Vagina (tissue), 2 donors: ENCODE measurements at regions not wholly inside any gene's neighbourhood (a gene's known extent, or its start where the extent isn't known, plus 50 kb on each side); places are given as distances from the start of the nearest gene placed in this dataset.

ENCODE experiments used
- DNase-seq, 2 donors: peaks; one replicate each; pipeline ENCODE4 v3.0.0-alpha.2; 2017; ENCODE audit errors: extremely low spot score in 2 of 2
- H3K27ac ChIP-seq: fragments of 200-600 bp; sonication (generic); one replicate; pipeline ENCODE4 v1.5.1; 2019
- H3K27me3 ChIP-seq: fragments of 200-600 bp; sonication (generic); one replicate; pipeline ENCODE4 v1.5.1; 2019
- H3K36me3 ChIP-seq, 2 donors: fragments of 200-600 bp; sonication (generic); one replicate each; pipeline ENCODE4 v1.5.1; 2017 to 2019
- H3K4me1 ChIP-seq: fragments of 200-600 bp; sonication (generic); one replicate; pipeline ENCODE4 v1.5.1; 2019
- H3K4me3 ChIP-seq, 2 donors: fragments of 200-600 bp; sonication (generic); 1 replicate in 1 of 2; 2 replicates in 1 of 2; pipeline ENCODE4 v1.5.1; 2016 to 2019
- H3K9me3 ChIP-seq: fragments of 200-600 bp; sonication (generic); one replicate; pipeline ENCODE4 v1.5.1; 2019
- CTCF ChIP-seq, 3 experiments: fragments of 450-650 bp in 2 of 3; fragments of 200-600 bp in 1 of 3; sonication (generic) in 1 of 3; IDR thresholded peaks; one replicate each; pipeline ENCODE4 v1.5.1; 2017 to 2019; ENCODE audit warnings: antibody characterized with exemption in 3 of 3, mild to moderate bottlenecking in 2 of 3, moderate library complexity in 2 of 3
- POLR2A ChIP-seq, 2 donors: fragments of 450-650 bp; IDR thresholded peaks; one replicate each; pipeline ENCODE4 v1.6.1; 2017; ENCODE audit warnings: antibody characterized with exemption in 2 of 2, mild to moderate bottlenecking in 2 of 2, moderate library complexity in 2 of 2
- POLR2AphosphoS5 ChIP-seq, 2 donors: sonication (generic); formaldehyde crosslinking; IDR thresholded peaks; one replicate each; pipeline ENCODE4 v1.9.0; 2017; ENCODE audit warnings: antibody characterized with exemption in 2 of 2, mild to moderate bottlenecking in 2 of 2, low read depth in 1 of 2; ENCODE audit not compliant: insufficient read depth in 1 of 2
- intact Hi-C: fragments of 100-400 bp; cut with DNase I; formaldehyde crosslinking; loops from one replicate; pipeline ENCODE4 v1.15.1; 2023

- intact Hi-C loops = no loop called here
- no peak for DNase-seq
- no peak overlapping the region for H3K4me3 ChIP-seq
- no peaks in the 10 kb centered on the region for H3K4me1 ChIP-seq
- no peaks in the 10 kb centered on the region for H3K36me3 ChIP-seq
- no peaks in the 10 kb centered on the region for H3K27me3 ChIP-seq
- H3K9me3 ChIP-seq = no peaks in the 10 kb centered on the region
- TF ChIP-seq POLR2AphosphoS5 (IDR thresholded peaks at IDR 0.05; ENCODE audit: insufficient read depth in 1 of 2, low read depth in 1 of 2) (no peak), POLR2A (IDR thresholded peaks at IDR 0.05) (no peak), CTCF (IDR thresholded peaks at IDR 0.05) (no peak)
- H3K27ac ChIP-seq = no peak overlapping the region
Measured at GRCh38 chr10:78284381-78284780, 250.7 kb downstream of the RPS24 start.

- TF ChIP-seq CTCF (IDR thresholded peaks at IDR 0.05) (no peak), POLR2A (IDR thresholded peaks at IDR 0.05) (no peak), POLR2AphosphoS5 (IDR thresholded peaks at IDR 0.05; ENCODE audit: insufficient read depth in 1 of 2, low read depth in 1 of 2) (no peak)
- Histone ChIP-seq H3K27ac (no peak overlapping the region), H3K36me3 (no peaks in the 10 kb centered on the region), H3K4me1 (no peaks in the 10 kb centered on the region), H3K9me3 (no peaks in the 10 kb centered on the region), H3K4me3 (no peak overlapping the region), H3K27me3 (no peaks in the 10 kb centered on the region)
- intact Hi-C loops = no loop called here
- no peak for DNase-seq
Measured at GRCh38 chr10:78285226-78285625, 251.6 kb downstream of the RPS24 start.

GRCh38 chr10:78286186-78286585 is 252.5 kb downstream of the RPS24 start:
- DNase-seq = no peak
- H3K9me3 ChIP-seq = no peaks in the 10 kb centered on the region
- no peaks in the 10 kb centered on the region for H3K36me3 ChIP-seq
- TF ChIP-seq POLR2AphosphoS5 (IDR thresholded peaks at IDR 0.05; ENCODE audit: insufficient read depth in 1 of 2, low read depth in 1 of 2) (no peak), CTCF (IDR thresholded peaks at IDR 0.05) (no peak), POLR2A (IDR thresholded peaks at IDR 0.05) (no peak)
- no peaks in the 10 kb centered on the region for H3K27me3 ChIP-seq
- no peaks in the 10 kb centered on the region for H3K4me1 ChIP-seq
- intact Hi-C loops = no loop called here
- H3K27ac ChIP-seq = no peak overlapping the region
- no peak overlapping the region for H3K4me3 ChIP-seq

- H3K27me3 ChIP-seq = no peaks in the 10 kb centered on the region
- no peaks in the 10 kb centered on the region for H3K36me3 ChIP-seq
- no peak for TF ChIP-seq POLR2A (IDR thresholded peaks at IDR 0.05)
- no peak for TF ChIP-seq CTCF (IDR thresholded peaks at IDR 0.05)
- no peak for TF ChIP-seq POLR2AphosphoS5 (IDR thresholded peaks at IDR 0.05; ENCODE audit: insufficient read depth in 1 of 2, low read depth in 1 of 2)
- H3K4me3 ChIP-seq = no peak overlapping the region
- no peaks in the 10 kb centered on the region for H3K9me3 ChIP-seq
- intact Hi-C loops = no loop called here
- DNase-seq = no peak
- H3K27ac ChIP-seq = no peak overlapping the region
- no peaks in the 10 kb centered on the region for H3K4me1 ChIP-seq
Measured at GRCh38 chr10:78286668-78287067, 253.0 kb downstream of the RPS24 start.

GRCh38 chr10:78287618-78288017 is 254.0 kb downstream of the RPS24 start:
- no peak for DNase-seq
- Histone ChIP-seq H3K4me3 (no peak overlapping the region), H3K27ac (no peak overlapping the region), H3K4me1 (no peaks in the 10 kb centered on the region), H3K27me3 (no peaks in the 10 kb centered on the region), H3K36me3 (no peaks in the 10 kb centered on the region), H3K9me3 (no peaks in the 10 kb centered on the region)
- TF ChIP-seq CTCF (IDR thresholded peaks at IDR 0.05) (no peak), POLR2AphosphoS5 (IDR thresholded peaks at IDR 0.05; ENCODE audit: insufficient read depth in 1 of 2, low read depth in 1 of 2) (no peak), POLR2A (IDR thresholded peaks at IDR 0.05) (no peak)
- intact Hi-C loops = no loop called here
